HG03558 (cell line): ENCODE measurements at regions not wholly inside any gene's neighbourhood (a gene's known extent, or its start where the extent isn't known, plus 50 kb on each side); places are given as distances from the start of the nearest gene placed in this dataset.

Experiments used
- ATAC-seq: cut with Tn5 transposase; IDR thresholded peaks from one replicate; pipeline ENCODE4 v1.9.1; 2021; ENCODE audit warnings: moderate number of reproducible peaks; ENCODE audit not compliant: unreplicated experiment; ENCODE audit errors: extremely low read depth

GRCh38 chr16:60337671-60338070, 1603.6 kb upstream of the GOT2 start:
- ATAC-seq = no peak

- ATAC-seq = no peak
Observed at GRCh38 chr16:60331168-60331567, 1597.1 kb upstream of the GOT2 start.

- no peak for ATAC-seq
Observed at GRCh38 chr16:60329108-60329507, 1595.0 kb upstream of the GOT2 start.

DNA sequence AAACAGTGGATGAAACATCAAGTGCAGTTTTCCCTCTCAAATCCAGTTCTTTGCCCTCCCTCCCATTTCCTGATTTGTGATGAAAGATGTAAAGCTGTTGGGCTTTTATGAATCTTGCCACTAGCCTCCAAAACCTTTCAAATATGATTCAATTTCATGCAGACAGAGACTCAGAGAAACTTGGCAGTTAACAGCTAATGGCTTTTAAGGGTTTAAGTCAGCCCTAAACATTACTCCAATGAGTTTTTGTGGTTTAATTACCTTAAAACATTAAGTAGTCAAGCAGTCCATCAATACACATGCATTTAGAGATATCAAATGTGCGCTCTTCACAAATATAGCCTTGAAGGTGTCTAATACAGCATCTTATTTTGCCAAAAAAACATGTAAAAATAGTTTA, 1594.0 kb upstream of the GOT2 start:
- no peak for ATAC-seq

- no peak for ATAC-seq
Observed at GRCh38 chr16:60318486-60318885, 1584.4 kb upstream of the GOT2 start.

DNA sequence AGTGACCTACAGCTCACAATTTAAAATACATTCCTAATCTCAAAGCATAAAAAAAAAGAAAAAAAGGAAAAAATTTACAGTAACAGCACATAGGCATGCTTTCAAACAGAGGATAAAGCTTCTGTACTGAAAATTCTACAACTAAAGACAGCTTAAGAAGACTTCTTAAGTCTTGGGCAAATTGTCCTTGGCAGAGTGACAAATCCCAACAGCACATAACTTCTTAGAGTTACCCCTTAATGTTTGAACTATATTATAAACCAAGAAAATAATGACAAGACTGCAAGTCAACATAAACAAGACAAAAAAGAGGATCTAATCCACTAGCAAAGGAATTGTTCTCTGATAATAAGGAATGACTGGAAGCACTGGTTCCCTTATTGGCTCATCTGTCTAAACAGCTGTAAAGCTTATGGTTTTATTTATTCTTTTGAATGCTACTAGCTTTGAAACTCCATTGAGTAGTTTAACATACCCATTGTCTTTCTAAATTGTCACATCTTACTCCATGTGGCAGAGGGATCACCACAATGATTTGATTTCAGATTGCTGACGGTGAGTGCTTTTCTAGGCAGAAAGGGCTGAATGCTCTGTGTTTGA, 1576.8 kb upstream of the GOT2 start:
- ATAC-seq = no peak

DNA sequence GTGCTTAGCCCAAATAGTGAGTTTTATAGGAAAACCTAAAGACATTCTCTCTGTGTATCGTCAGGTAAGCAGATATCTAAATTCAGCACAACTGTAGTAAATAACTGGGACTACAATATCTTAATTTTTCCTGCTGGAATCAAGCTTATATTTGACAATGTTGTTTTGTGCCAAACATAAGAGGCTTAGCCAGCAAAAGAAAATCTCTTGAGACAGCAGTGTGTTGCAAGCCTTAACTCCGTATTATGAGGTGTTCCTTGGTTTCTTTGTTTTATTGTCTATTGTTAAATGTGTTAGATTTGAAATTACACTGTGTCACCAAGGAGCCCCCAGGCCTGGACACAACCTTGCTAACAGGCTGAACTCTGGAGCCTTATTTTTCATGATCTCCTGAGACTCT, 1570.6 kb upstream of the GOT2 start:
- no peak for ATAC-seq

DNA sequence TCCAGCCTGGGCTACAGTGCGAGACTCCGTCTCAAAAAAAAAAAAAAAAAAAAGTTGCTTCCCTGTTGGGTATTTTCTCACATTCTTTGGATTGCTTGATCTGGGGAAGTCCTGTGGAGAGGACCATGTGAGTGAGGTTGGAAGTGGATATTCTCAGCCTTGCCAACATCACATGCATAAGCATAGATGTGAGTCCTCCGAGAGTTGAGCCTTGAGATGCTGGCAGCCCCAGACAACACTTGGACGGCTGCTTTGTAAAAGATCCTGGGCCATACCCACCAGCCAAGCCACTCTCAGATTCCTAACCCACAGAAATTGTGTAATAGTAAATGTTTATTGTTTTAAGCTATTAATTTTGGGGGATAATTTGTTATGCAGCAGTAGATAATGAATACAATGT, 1570.0 kb upstream of the GOT2 start:
- no peak for ATAC-seq

- ATAC-seq = no peak
Observed at GRCh38 chr16:60302676-60303075, 1568.6 kb upstream of the GOT2 start.

DNA sequence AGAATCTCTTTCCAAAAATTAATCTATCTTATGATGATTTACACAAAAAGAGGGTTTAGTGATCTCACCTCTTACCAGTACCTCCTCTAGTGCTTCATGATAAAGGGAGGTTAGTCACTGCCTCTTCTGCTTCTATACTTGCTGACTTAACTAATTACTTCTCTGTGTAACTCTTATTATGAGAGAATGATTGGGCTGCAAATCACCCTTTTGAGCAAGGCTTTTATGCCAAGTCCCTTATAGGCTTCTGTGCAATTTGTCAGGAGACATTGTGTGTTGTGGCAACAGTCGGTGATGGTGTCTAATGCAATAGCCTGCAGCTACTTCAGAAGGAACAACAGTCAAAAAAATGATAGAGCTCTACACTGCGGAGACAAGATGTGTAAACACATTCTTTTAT, 1568.1 kb upstream of the GOT2 start:
- no peak for ATAC-seq

DNA sequence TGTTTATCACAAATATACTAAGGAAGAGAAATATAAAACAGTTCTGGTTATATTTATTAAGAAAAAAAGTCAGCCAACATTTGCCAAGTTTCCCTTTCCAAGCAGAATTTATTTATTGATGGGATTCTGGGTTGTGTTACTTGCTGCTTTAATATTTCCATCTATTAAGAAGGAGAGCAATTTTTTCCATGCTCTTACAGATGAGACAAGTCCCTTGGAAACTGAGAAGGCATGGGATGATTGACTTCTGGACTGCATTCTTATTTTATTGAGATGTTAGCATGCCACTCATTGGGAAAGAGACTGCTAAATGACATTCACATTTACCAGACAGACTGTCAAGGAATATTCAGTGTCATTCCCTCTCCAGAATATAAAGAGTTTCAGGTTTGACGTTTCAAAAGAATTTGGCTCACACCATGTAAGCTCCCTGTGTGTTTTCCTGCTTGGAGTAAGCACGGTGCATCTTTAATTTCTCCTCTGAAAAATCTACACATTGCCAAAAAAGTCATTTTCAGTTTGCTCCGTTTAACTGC, 1565.2 kb upstream of the GOT2 start:
- ATAC-seq = no peak

- no peak for ATAC-seq
Observed at GRCh38 chr16:60295451-60295850, 1561.3 kb upstream of the GOT2 start.

DNA sequence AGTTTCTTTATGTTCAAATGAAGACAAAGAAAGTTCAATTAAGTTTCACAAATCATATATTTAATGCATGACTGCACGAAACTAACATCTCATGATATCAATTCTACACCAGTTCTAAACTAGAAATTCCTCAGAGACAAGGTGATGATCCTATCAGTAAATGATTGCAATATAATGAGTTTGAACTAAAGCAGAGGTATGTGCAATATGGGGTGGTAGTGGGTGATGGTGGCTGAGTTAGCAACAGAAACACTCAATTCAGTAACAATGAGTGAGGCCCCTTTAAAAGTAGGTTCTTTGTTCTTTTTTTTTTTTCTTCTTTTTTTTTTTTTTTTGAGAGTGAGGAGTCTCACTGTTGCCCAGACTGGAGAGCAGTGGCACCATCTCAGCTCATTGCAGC, 1551.7 kb upstream of the GOT2 start:
- ATAC-seq = no peak

- no peak for ATAC-seq
Observed at GRCh38 chr16:60279061-60279665, 1545.0 kb upstream of the GOT2 start.

DNA sequence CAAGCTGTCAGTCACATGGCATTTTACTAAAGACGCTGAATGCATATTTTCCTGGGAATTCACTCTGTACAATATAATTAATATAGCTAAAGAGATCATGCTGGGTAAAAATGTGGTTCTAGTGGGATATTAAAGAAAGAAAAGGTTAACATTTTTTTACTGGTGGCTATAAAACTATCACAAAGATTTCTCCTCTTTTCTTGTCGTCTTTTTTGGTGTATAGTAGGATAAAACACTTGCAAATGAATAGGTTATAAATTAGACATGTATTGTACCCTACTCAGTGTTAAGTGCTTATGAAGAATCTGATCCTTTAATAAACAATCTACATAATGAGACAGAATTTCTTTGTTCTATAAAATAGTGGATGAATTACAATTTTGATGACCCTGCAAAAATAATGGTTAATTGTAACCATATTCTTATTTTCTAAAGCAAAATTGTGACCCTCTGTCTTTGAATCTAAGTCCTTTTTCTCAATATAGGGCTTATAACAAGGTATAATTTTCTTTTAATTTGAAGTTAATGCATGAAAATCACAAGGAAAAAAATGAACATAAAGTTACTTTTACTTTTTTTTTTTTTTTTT, 1540.4 kb upstream of the GOT2 start:
- ATAC-seq = no peak

GRCh38 chr16:60271781-60272180, 1537.7 kb upstream of the GOT2 start:
- ATAC-seq = no peak

DNA sequence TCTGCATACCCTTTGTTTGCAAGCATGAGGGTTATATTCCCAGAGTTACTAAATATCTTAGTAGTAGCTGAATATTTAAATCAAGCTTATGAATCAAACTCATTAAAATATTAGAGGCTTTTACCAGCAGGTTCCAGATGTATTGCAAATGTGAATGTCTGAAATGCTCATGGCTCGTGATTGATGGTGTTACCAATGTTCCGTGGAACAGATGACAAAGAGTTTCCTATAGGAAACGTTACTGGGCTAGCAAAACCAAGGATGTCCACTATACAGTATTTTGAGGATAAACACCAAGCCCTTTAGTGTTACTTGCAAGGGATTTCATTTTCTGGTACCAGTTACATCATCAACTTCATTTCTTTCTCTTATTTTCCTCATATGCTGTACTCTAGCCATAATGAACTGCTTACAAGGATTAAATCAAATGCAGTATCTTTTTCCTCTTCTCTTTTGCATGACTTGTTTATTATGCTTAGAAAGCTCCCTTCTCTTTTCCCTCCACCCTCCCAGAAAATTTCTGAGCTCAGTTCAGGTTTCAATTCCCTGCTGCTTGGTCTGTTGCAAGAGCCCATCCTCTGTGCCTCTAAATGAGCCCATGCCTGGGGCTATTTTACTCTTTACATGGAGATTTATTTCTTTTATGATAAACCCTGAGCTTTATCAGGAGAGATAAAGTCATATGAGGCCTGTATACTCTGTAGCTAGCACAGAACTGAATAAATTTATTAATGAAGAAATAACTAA, 1537.1 kb upstream of the GOT2 start:
- no peak for ATAC-seq

GRCh38 chr16:60261425-60261824, 1527.3 kb upstream of the GOT2 start:
- no peak for ATAC-seq

- ATAC-seq = no peak
Observed at GRCh38 chr16:60259956-60260355, 1525.8 kb upstream of the GOT2 start.

GRCh38 chr16:60246086-60246485, 1512.0 kb upstream of the GOT2 start:
- no peak for ATAC-seq

DNA sequence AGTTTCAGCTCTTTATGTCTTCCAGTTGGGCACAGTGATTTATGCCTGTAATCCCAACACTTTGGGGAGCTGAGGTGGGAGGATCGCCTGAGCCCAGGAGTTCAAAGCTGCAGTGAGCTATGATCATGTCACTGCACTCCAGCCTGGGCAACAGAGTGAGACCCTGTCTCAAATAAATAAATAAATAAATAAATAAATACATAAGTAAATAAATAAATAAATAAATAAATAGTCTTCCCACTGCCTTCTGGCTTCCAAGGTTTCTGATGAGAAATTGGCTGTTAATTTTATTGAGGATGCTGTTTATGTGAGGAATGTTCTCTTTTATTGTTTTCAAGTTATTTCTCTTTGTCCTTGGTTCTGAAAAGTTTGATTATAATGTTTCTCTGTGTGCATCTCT, 1507.6 kb upstream of the GOT2 start:
- no peak for ATAC-seq
